Activated T-cell treated with anti-CD3 and anti-CD28 coated beads for 48 hours (primary cell): ENCODE measurements at regions not wholly inside any gene's neighbourhood (a gene's known extent, or its start where the extent isn't known, plus 50 kb on each side); places are given as distances from the start of the nearest gene placed in this dataset.

ENCODE experiments used
- DNase-seq: peaks from one replicate; pipeline ENCODE4 v3.0.0-alpha.2; 2020; ENCODE audit warnings: low read depth

DNA sequence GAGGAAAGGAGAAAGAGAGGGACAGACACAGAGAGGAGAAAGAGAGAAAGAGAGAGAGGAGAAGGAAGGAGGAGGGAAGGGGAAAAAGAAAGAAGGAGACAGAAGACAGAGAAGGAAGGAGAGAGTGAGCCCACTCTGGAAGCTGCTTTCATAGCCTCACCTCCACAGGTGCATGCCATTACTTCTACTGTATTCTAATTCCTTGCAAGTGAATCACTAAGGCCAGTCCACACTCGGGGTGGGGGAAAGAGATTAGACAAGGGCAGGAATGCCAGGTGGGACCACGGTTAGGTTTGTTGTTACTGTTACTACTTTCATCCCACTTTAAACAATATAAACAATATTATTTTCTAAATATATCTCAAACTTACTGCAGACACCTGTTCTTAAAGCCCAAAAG is 684.5 kb upstream of the ARGLU1 start:
- DNase-seq = no peak

DNA sequence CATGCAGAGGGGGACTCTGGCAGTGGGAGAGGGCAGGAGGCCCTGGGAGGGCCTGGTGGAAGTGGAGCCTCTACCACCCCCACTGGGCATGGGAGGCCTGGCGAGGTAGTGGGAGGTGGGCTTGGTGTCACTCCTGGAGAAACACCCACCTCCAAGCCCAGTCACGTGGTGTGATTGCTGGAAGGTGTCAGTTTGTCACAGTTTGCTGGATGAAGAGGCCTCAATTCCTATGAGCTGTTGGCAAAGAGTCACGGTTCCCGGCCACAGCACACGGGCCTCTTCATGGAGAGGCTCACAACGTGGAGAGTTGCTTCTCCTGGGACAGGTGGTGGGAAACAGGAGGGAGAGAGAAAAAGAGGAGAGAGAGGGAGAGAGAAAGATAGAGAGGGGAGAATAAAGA is 684.1 kb upstream of the ARGLU1 start:
- no peak for DNase-seq

DNA sequence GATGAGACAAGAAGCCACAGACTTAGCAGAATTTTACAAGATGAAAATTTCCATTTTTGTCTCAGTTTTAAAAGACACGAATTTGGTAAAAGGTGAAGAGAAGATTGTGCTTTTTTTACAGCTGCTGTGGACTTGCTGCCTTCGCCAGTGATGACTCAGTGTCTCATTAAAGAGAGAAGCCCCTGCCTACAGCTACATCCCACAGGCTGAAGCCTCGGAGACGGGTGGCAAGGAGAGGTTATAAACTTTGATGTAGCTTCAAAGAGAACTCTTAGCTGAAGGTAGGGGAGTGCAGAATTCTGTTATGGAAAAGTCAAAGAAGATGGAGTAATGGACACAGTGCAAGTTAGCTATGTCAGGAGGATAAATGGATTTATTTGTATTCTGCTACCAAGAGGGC is 683.4 kb upstream of the ARGLU1 start:
- no peak for DNase-seq

DNA sequence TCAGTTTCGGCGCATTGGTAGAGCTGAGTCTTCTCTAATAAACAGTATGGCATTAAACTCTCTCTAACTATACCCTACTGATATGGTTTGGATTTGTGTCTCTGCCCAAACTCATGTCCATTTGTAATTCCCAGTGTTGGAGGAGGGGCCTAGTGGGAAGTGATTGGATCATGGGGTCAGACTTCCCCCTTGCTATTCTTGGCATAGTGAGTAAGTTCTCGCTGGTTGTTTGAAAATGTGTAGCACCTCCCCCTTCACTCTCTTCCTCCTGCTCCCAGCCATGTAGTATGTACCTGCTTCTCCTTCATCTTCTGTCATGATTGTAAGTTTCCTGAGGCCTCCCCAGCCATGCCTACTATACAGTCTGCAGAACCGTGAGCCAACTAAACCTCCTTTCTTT is 682.7 kb upstream of the ARGLU1 start:
- DNase-seq = no peak

DNA sequence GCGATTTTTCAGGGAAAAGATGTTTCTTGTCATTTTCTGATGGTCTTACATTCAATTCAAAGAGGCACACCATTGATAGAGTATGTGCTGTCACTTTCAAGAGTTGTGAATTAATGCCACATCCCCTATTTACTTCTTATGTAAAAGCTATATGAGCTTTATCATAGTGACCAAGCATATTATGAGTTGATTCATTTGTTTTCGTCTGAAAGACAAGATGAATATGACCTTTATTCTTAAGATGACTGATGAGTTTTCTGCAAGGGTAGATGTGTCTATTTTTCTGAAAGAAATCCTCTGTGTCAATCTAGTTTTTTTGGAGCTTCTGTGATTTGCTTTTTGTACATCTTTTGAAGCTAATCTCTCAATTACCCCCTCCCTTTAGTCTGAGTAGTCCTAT is 676.3 kb upstream of the ARGLU1 start:
- DNase-seq = no peak

DNA sequence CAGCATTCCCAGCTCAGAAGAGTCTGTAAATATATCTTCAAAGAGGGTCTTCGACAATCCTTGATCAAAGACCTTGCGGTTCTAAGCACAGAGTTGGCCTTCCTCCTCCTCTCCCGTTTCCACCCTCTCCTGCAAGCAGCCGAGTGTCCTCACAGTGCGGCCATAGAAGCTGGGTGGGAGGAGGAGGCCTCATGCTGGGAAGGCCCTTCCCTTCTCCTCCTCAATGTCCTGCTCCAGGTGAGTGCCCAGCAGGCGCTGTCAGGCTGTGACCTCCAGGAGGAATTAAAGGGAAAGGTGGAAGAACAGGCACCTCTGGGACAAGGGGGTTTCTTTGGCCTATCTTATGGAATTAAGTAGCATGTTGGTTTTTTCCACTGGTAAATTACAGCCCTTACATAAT is 674.2 kb upstream of the ARGLU1 start:
- DNase-seq = no peak

DNA sequence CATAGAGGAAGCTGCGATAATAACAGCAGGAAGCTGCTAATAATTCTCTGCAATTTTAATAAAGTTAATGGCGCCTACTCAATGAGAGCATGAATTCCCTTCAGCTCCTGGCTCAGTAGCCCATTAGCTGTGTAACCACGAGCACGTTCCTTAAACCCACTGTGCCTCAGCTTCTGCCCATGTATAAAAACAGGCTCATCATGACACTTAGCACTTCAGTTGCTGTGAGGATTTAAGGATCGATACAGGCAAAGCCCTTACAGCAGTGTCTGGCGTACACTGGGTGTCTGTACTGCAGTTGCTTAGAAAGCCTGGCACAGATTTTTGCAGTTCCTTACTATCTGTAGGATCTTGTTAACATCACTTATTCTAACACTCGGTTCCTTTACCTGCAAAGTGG is 673.4 kb upstream of the ARGLU1 start:
- DNase-seq = no peak

DNA sequence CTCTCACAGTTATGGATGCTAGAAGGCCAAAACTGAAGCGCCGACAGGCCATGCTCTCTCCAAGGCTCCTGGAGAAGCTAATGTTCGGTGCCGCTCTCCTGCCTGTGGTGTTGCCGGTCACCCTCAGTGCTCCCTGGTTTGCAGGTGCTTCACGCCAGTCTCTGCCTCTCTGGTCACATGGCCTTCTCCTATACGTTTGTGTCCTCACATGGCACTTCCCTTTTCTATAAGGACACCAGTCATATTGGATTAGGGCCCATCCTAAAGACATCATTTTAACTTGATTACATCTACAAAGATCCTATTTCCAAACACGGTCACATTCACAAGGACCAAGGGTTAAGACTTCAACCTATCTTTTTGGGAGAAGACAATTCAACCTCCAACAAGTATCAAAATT is 671.3 kb upstream of the ARGLU1 start:
- DNase-seq = no peak

DNA sequence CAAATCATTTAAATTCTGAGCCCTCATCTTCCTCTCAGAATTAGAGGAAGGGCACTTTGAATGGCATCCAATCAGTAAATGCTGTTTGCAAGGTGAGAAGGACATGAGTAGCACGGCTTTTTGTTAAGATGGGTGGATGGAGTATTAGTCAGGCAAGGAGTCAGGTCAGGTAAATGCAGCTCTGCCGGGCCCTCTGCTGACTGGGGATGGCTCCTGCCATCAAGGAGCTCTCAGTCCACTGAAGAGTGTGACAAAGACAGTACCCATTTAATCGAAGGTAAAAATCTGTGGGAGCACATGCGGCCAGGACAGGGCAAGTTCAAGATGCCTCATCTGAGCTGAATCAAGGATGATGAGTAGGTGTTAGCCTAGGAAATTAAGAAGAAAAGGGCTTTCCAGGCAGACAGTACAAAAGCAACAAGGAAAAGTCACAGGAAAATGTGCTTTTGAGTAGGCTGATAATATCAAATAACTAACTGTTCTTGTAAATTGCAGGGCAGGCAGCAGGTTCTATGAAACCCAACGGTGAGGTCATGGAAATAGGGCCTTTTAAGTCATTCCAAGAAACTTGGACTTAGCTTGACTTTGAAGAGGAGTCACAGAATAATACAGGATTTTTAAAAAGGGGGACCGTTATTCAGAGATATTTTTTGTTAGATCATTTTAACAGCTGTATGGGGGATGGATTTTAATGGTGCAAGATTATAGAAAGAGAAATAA is 670.5 kb upstream of the ARGLU1 start:
- DNase-seq = no peak

DNA sequence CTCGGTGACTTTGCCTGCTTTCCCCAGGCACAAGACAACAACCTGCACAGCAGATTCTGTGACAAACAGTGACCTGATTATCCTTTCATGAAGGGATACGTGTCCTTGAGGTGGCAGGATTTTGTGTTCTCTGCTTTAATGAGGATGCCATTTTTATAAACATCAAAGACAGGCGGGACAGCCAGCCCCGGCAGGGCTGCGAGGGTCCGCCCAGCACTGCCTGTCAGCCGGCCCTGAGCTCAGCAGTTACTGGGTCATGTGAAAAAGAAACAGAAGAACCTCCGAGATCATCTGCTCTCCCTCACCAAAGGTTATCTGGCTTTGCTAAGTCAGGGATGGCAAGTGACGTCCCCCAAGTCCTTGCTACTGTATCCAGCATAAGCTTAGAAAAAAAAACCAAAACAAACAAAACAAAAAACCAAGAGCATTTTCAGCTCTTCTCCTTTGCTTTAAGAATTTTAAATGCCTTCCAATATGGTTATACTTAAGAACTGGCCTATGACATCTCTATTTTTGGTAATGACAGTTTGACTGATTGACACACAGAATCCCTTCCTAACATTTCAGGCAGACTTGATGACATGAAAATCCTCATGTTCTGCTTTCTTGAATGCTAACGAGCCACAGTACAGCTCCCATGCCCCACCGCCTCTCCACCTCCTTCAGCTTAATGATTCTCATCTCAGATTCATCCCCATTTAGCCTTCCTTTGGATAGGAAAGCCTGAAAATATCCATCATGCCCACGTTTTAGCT is 666.6 kb upstream of the ARGLU1 start:
- DNase-seq = no peak

DNA sequence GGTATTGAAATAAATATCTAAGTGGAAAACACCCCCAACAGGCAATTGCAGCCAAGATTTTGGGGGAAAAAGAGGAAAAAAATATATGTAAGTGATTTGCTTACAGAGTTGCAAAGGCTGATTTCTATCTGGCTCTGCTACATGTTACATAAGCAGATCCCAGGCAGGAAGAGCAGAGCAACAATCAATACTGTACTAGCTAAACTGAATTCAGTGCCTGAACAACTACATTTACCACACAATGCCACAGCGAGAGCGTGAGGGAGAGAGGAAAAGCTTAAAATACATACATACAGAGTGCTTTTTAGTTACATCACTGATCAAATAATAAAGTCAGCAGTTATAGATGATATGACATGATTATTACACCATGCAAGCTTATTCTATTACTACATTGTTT is 665.6 kb upstream of the ARGLU1 start:
- DNase-seq = no peak

DNA sequence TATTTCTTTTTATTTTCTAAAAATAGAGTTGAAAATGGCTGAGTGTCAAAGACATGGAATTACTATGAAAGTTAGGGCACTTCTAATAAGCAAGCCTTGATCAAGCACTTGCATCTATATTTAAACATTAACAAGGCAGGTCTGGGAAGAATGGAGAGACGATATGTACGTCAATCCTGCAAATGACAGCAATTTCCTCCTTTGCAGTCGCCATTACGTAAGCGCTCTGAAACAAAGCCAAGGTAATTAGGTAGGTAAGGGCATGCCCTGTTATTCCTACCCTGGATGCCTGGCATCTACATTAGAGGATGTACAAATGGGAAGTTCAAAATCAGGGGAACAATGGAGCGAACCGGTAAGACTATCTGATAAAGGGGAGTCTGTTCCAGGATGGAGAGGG is 664.0 kb upstream of the ARGLU1 start:
- DNase-seq = no peak

DNA sequence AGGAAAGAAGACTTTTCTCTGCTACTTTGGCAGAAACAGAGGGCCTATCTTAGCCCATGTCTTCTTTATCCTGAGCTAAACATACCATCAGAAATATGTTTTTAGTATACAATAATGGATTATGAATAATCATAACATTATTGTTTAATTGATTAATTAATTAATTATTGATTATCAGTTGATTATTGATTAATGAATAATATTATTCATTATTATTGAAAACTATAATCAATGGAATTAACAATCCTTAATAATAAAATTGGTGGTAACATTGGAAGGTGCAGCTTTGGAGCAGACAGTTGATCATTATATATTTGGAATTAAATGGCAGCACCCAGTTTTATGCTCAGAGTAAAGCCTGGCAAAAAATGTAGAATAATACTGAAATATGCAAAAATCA is 655.9 kb upstream of the ARGLU1 start:
- DNase-seq = no peak

DNA sequence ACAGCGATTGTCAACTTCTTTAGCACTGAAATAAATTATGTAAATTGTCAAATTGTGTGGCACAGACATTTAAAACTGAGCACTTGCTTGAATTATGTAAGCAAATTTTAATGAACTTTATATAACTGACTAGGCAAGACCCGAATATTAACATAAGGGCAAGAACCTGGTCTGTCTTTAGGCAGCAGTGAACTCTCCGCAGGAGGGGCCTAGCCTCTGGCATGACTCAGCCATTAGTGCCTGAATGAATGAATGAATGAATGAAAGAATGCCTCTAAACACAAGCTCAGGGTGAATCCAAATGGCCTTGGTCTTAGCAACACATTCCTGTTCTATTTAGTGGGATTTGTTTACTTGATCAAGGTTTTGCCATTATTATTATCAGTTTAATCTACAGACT is 654.7 kb upstream of the ARGLU1 start:
- no peak for DNase-seq

DNA sequence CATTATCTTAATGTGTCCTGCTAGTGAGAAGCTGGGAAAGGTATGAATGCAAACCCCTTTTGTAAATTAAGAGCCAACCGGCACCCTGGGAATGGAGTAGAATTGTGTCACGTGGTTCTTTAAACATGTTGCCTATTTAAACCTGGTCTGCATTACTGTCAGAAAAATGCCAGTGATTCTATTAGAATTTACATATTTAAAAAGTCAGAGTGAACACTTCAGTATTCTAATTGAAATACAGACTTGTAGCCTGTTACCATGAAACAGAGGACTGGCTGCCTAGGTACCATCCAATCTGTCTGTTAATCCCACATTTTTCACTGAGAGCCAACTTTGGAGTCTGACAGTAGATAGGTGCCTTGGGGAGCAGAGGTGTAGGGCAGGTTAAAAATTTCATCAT is 652.3 kb upstream of the ARGLU1 start:
- DNase-seq = no peak

DNA sequence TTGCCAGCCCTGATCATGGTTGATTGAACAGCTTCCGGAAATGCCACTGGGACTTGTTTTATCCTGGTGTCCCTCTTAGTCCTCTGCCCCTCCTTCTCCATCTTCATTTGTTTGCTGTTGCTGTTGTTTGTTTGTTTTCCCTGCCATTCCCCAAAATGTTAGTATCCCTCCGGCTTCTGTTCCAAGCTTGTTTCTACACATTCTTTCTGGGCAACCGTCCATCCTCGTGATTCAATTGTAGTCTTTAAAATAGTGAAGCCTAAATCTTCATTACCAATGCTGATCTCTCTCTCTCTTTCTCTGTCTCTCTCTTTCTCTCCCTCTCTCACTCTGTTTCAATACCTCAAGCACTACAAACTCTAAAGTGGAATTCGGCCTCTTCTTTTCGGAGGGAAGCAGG is 649.3 kb upstream of the ARGLU1 start:
- DNase-seq = no peak

DNA sequence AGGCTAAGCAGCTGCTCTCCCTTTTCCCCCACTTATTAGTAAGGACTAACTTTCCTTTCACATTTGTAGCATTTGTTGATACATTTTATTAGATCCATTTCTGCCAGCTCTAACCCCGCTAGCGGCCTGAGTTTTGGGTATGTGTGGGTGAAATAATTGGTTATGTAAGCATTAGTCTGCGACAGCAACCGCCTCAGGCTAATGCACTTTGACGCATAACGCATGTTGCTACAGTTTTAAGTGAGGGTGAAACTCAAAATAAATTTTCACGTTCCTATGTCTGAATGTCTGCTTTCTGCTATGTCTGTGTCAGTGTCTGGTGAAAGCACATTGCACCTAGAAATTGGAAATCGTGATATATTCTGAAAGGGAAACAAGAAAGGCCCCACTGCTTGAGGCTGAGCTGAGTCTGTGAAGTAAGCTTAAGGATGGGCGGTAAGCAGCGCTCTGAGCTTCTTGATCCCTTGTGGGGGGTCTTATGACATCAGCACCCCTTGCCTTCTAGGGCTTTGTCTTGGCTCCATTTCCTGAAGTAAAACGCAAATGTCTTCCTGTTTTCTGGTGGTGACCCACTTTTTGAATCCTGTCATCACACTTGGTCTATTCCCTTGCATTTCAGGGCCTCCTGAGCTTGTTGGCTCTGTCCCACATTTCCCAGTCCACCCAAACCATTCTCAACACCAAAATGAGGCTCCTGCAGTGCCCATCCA is 648.3 kb upstream of the ARGLU1 start:
- no peak for DNase-seq

DNA sequence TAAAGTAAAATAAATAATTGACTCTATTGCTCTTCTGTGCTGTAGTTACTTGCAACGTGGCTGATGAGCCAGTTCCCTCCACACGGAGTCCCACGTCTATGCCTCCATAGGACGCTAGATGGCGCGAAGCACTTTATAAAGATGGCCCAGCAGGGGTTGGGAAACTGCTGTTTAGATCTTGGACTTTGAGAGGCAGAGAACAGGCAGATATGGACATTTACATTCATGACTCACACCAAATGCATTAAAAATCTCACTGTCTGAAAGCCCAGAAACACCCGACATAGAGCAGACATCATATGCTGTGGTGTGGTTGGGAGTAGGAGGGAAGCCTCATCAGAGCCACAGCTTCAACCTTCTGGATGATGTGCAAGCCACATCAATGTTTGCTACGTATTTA is 643.1 kb upstream of the ARGLU1 start:
- DNase-seq = peak; percentile 39

DNA sequence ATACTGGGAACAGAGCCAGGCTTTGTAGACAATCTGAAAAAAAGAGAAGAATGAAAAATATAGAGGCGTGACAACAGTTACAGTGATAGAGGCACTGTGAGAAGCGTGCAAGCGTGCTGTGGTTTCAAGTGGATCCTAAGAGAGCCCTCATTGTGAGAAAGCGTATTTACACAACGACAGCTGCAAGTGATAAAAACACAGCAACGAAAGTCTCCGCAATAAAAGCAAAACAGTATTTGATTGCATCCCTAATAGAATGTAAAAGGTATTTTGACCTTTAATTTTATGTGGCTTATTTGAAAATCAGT is 642.7 kb upstream of the ARGLU1 start:
- no peak for DNase-seq

DNA sequence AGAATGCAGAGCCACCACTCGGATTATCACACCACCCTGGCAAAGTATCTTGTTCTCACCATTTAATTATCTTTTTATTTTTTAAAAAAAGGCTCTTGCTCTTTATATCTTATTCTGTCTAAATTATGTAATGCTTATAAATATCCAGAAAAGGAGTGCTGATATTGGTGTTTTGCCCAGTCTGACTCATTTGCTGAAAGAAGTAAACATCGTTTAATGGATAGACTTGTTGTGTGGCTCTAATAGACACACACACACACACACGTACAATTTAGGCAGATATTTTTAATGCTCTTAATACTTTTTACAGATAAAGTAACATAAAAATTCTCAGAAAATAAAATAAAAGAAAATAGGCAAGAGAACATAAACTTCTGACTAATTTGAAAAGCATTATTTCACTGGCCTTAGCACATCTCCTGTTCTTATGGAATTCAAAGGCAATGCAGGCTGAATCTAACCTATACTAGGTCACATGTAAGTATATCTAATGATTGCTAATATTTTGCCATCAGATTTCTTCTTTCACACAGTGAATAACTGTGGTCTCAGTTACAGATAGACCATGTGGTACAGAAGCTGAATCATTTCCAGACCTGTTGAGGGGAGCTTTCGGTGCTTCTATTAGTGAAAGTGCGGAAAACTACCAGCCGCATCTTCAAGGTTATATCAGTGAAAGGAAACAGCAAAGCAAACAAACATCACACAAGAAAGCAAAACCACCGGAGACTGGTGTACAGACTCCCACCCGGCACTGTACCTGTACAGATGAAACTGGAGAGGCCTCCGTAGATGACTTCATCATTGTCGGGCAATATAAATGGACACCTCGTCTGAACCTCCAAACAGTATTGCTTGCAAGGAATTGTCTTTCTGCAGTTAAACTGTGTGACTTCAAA is 642.1 kb upstream of the ARGLU1 start:
- no peak for DNase-seq

DNA sequence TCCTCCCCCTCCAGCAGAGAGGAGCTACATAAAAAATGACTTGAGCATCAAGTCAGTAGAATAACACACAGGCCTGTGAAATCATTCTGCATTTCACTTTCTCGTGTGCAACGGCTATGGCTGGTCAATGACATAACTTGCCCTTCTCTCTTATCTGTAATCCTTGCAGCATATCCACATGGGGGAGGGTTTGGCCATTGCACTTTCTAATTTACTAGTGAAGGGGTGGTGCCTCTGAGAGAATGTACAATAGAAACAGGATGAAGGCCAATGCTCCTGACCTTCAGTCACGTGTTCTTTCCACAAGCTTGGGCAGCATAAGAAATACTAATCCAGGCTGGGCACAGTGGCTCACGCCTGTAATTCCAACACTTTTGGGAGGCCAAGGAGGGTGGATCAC is 641.0 kb upstream of the ARGLU1 start:
- DNase-seq = no peak

DNA sequence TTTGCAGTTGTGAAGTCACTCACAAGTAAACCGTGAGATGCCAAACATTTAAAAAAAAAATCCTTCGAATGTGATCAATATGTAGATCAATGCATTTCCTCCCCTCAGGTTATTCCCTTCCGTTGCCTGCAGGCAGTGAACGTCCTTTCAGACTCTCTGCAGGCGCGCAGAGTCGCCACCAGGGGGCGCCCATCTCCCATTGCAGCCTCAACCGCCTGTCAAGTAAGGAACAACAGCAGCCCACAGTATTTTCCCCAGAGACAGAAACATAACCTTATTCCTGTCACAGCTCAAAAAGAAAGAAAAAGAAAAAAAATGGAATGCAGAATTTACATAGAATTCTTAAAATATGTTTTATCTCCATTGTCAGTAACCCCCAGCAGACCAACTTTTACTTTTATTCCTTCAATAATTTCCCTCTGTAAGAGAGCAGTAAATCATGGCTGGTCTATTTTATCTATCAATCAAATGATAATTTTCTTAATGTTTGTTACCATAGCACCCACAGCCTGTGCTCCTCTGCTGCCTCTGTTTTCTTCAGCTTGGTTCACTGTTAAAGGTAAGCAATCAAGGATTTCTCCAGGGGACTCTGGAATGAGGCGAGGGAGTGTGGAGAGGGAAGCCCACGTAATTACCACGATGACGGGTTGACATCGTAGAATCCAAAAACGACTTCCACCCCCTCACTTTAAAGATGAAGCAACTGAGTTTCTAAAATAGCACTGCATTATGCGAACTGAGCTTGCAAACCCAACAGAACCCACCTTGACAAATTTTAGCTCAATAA is 637.6 kb upstream of the ARGLU1 start:
- DNase-seq = peak; percentile 41
